Thoracic aorta (tissue), 2 donors: ENCODE measurements at regions not wholly inside any gene's neighbourhood (a gene's known extent, or its start where the extent isn't known, plus 50 kb on each side); places are given as distances from the start of the nearest gene placed in this dataset.

Source experiments
- ATAC-seq: fragments of 150-250 bp; one replicate; pipeline ENCODE4 v1.8.0; 2017; ENCODE audit warnings: low read depth; ENCODE audit not compliant: insufficient number of reproducible peaks, low FRiP score
- DNase-seq: peaks from one replicate; pipeline ENCODE4 v3.0.0-alpha.2; 2020; ENCODE audit warnings: low spot score
- H3K27ac ChIP-seq, 2 donors: fragments of 200-600 bp; sonication (generic); 1 replicate in 1 of 2; 2 replicates in 1 of 2; pipeline ENCODE4 v1.5.1; 2016; ENCODE audit warnings: mild to moderate bottlenecking in 2 of 2, moderate library complexity in 2 of 2
- H3K27me3 ChIP-seq: fragments of 200-600 bp; sonication (generic); replicated peaks from 2 replicates; pipeline ENCODE4 v1.6.0; 2016; ENCODE audit warnings: mild to moderate bottlenecking; ENCODE audit not compliant: insufficient read depth
- H3K36me3 ChIP-seq: fragments of 200-600 bp; sonication (generic); one replicate; pipeline ENCODE4 v1.5.1; 2016
- H3K4me1 ChIP-seq, 2 donors: fragments of 200-600 bp; sonication (generic); 1 replicate in 1 of 2; 2 replicates in 1 of 2; pipeline versions ENCODE4 v1.5.1 to v1.6.0; 2016; ENCODE audit warnings: low read depth in 2 of 2, mild to moderate bottlenecking in 1 of 2; ENCODE audit not compliant: control insufficient read depth in 1 of 2
- H3K4me3 ChIP-seq: fragments of 200-600 bp; sonication (generic); 2 replicates; pipeline ENCODE4 v1.5.1; 2016; ENCODE audit warnings: mild to moderate bottlenecking
- H3K9me3 ChIP-seq: fragments of 200-600 bp; sonication (generic); 2 replicates; pipeline ENCODE4 v1.5.1; 2016
- CTCF ChIP-seq: fragments of 200-600 bp; sonication (generic); IDR thresholded peaks from one replicate; pipeline ENCODE4 v1.5.1; 2019; ENCODE audit warnings: antibody characterized with exemption

- no peaks in the 10 kb centered on the region for H3K9me3 ChIP-seq
- no peak for TF ChIP-seq CTCF
- no peaks in the 10 kb centered on the region for H3K27me3 ChIP-seq
- H3K27ac ChIP-seq, result no peak overlapping the region
- ATAC-seq, result no peak
- no peaks in the 10 kb centered on the region for H3K4me1 ChIP-seq
- H3K4me3 ChIP-seq, result no peak overlapping the region
- H3K36me3 ChIP-seq, result no peaks in the 10 kb centered on the region
- DNase-seq, result no peak
Measured at GRCh38 chr4:54844911-54845310, 187.2 kb downstream of the KIT start.

GRCh38 chr4:54843946-54844345, 186.2 kb downstream of the KIT start:
- H3K27ac ChIP-seq, result no peak overlapping the region
- no peak overlapping the region for H3K4me3 ChIP-seq
- DNase-seq (no peak), ATAC-seq (no peak)
- no peaks in the 10 kb centered on the region for H3K27me3 ChIP-seq
- H3K4me1 ChIP-seq, result no peaks in the 10 kb centered on the region
- no peaks in the 10 kb centered on the region for H3K9me3 ChIP-seq
- TF ChIP-seq CTCF, result no peak
- H3K36me3 ChIP-seq, result no peaks in the 10 kb centered on the region

- TF ChIP-seq CTCF, result no peak
- no peak overlapping the region for H3K4me3 ChIP-seq
- H3K9me3 ChIP-seq, result no peaks in the 10 kb centered on the region
- no peaks in the 10 kb centered on the region for H3K4me1 ChIP-seq
- no peaks in the 10 kb centered on the region for H3K36me3 ChIP-seq
- no peak for ATAC-seq
- no peak overlapping the region for H3K27ac ChIP-seq
- no peak for DNase-seq
- H3K27me3 ChIP-seq, result no peaks in the 10 kb centered on the region
Measured at GRCh38 chr4:54843106-54843505, 185.3 kb downstream of the KIT start.

GRCh38 chr4:54842656-54843055, 184.9 kb downstream of the KIT start:
- no peak for DNase-seq
- no peaks in the 10 kb centered on the region for H3K9me3 ChIP-seq

GRCh38 chr4:54842226-54842625, 184.5 kb downstream of the KIT start:
- ATAC-seq, result no peak
- TF ChIP-seq CTCF, result no peak
- no peaks in the 10 kb centered on the region for H3K36me3 ChIP-seq

More at GRCh38 chr4:54842656-54843055, 184.9 kb downstream of the KIT start:
- H3K27ac ChIP-seq, result no peak overlapping the region
- no peaks in the 10 kb centered on the region for H3K36me3 ChIP-seq
- no peak for ATAC-seq
- no peak for TF ChIP-seq CTCF
- H3K27me3 ChIP-seq, result no peaks in the 10 kb centered on the region
- H3K4me3 ChIP-seq, result no peak overlapping the region
- H3K4me1 ChIP-seq, result no peaks in the 10 kb centered on the region

More at GRCh38 chr4:54842226-54842625, 184.5 kb downstream of the KIT start:
- no peak overlapping the region for H3K27ac ChIP-seq
- no peak overlapping the region for H3K4me3 ChIP-seq
- H3K27me3 ChIP-seq, result no peaks in the 10 kb centered on the region
- H3K4me1 ChIP-seq, result no peaks in the 10 kb centered on the region
- no peaks in the 10 kb centered on the region for H3K9me3 ChIP-seq
- DNase-seq, result no peak
